Gastrocnemius medialis (tissue), 4 donors: ENCODE measurements at regions not wholly inside any gene's neighbourhood (a gene's known extent, or its start where the extent isn't known, plus 50 kb on each side); places are given as distances from the start of the nearest gene placed in this dataset.

Experiments
- ATAC-seq, 2 donors: fragments of 150-250 bp; one replicate each; pipeline ENCODE4 v1.9.1; 2016
- DNase-seq, 2 donors: peaks; one replicate each; pipeline ENCODE4 v3.0.0-alpha.2; 2019
- H3K27ac ChIP-seq, 4 donors: fragments of 200-600 bp; sonication (generic); 1 replicate in 1 of 4; 2 replicates in 3 of 4; pipeline ENCODE4 v1.5.1; 2016 to 2018; ENCODE audit warnings: mild to moderate bottlenecking in 2 of 4, moderate library complexity in 1 of 4
- H3K27me3 ChIP-seq, 3 donors: fragments of 200-600 bp; sonication (generic) in 2 of 3; 1 replicate in 1 of 3; 2 replicates in 2 of 3; pipeline versions ENCODE4 v1.5.1 to v1.6.0; 2016 to 2019; ENCODE audit warnings: mild to moderate bottlenecking in 1 of 3, moderate library complexity in 1 of 3
- H3K36me3 ChIP-seq, 2 donors: fragments of 200-600 bp; sonication (generic) in 1 of 2; one replicate each; pipeline ENCODE4 v1.5.1; 2017 to 2018
- H3K4me1 ChIP-seq, 2 donors: fragments of 200-600 bp; sonication (generic) in 1 of 2; one replicate each; pipeline ENCODE4 v1.5.1; 2016 to 2017; ENCODE audit warnings: mild to moderate bottlenecking in 2 of 2
- H3K4me3 ChIP-seq, 4 donors: fragments of 200-600 bp; sonication (generic) in 3 of 4; 1 replicate in 1 of 4; 2 replicates in 3 of 4; pipeline ENCODE4 v1.5.1; 2016 to 2019; ENCODE audit warnings: mild to moderate bottlenecking in 2 of 4
- H3K9me3 ChIP-seq, 3 donors: fragments of 200-600 bp; sonication (generic) in 2 of 3; 1 replicate in 1 of 3; 2 replicates in 2 of 3; pipeline ENCODE4 v1.5.1; 2016 to 2019
- POLR2A ChIP-seq, 2 donors: fragments of 450-650 bp; IDR thresholded peaks; one replicate each; pipeline ENCODE4 v1.6.1; 2017; ENCODE audit warnings: antibody characterized with exemption in 2 of 2, mild to moderate bottlenecking in 2 of 2, moderate library complexity in 2 of 2
- in situ Hi-C, 4 donors: fragments of 200-750 bp; cut with MboI; loops; one replicate each; pipeline versions ENCODE4 v1.15.0 to v1.8.0; 2017; ENCODE audit warnings: low sequenced_read_pairs in 4 of 4
- intact Hi-C: fragments of 100-400 bp; cut with DNase I; formaldehyde crosslinking; loops from one replicate; pipeline ENCODE4 v1.15.1; 2023; ENCODE audit warnings: low total_unique reads
- TF ChIP-seq, protein P1 (sequence below), 5 experiments: fragments of 450-650 bp in 3 of 5; fragments of 200-600 bp in 2 of 5; sonication (generic) in 2 of 5; IDR thresholded peaks in 4 of 5; conservative IDR thresholded peaks in 1 of 5; 1 replicate in 4 of 5; 2 replicates in 1 of 5; pipeline ENCODE4 v1.5.1; 2016 to 2019; ENCODE audit warnings: antibody characterized with exemption in 5 of 5, mild to moderate bottlenecking in 3 of 5, moderate library complexity in 3 of 5

- no peak for ATAC-seq
- TF ChIP-seq, protein P1, sequence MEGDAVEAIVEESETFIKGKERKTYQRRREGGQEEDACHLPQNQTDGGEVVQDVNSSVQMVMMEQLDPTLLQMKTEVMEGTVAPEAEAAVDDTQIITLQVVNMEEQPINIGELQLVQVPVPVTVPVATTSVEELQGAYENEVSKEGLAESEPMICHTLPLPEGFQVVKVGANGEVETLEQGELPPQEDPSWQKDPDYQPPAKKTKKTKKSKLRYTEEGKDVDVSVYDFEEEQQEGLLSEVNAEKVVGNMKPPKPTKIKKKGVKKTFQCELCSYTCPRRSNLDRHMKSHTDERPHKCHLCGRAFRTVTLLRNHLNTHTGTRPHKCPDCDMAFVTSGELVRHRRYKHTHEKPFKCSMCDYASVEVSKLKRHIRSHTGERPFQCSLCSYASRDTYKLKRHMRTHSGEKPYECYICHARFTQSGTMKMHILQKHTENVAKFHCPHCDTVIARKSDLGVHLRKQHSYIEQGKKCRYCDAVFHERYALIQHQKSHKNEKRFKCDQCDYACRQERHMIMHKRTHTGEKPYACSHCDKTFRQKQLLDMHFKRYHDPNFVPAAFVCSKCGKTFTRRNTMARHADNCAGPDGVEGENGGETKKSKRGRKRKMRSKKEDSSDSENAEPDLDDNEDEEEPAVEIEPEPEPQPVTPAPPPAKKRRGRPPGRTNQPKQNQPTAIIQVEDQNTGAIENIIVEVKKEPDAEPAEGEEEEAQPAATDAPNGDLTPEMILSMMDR (IDR thresholded peaks at IDR 0.05 in 4 of 5, conservative IDR thresholded peaks at IDR 0.05 in 1 of 5) = no peak
- no peak for TF ChIP-seq POLR2A (IDR thresholded peaks at IDR 0.05)
- no peak overlapping the region for H3K4me3 ChIP-seq
- intact Hi-C loops = no loop called here
- H3K27ac ChIP-seq = no peak overlapping the region
- in situ Hi-C loops = loop anchor here in 2 of 4 donors (10.0 to 25.0 kb wide), 2 partner anchors 65 to 453 kb away; no protein-coding TSS in a partner anchor
- DNase-seq = no peak
- H3K4me1 ChIP-seq = no peaks in the 10 kb centered on the region
- H3K36me3 ChIP-seq = no peaks in the 10 kb centered on the region
- no peaks in the 10 kb centered on the region for H3K9me3 ChIP-seq
- no peaks in the 10 kb centered on the region for H3K27me3 ChIP-seq
Measured at GRCh38 chr17:55859301-55859795, 108.5 kb downstream of the PCTP start.

- Histone ChIP-seq H3K4me3 (no peak overlapping the region), H3K27me3 (no peaks in the 10 kb centered on the region), H3K9me3 (no peaks in the 10 kb centered on the region), H3K27ac (no peak overlapping the region), H3K36me3 (no peaks in the 10 kb centered on the region), H3K4me1 (no peaks in the 10 kb centered on the region)
- no peak for TF ChIP-seq POLR2A (IDR thresholded peaks at IDR 0.05)
- ATAC-seq (no peak), DNase-seq (no peak)
- intact Hi-C loops (no loop called here), in situ Hi-C loops (loop anchor here in 1 of 4 donors (25.0 kb wide), 1 partner anchor 447 kb away; no protein-coding TSS in a partner anchor)
Measured at GRCh38 chr17:55865072-55865762, 114.4 kb downstream of the PCTP start.

GRCh38 chr17:55870044-55870443 is 119.2 kb downstream of the PCTP start:
- no peak overlapping the region for H3K4me3 ChIP-seq
- no peaks in the 10 kb centered on the region for H3K9me3 ChIP-seq
- no peaks in the 10 kb centered on the region for H3K4me1 ChIP-seq
- TF ChIP-seq, protein P1 (IDR thresholded peaks at IDR 0.05 in 4 of 5, conservative IDR thresholded peaks at IDR 0.05 in 1 of 5) = no peak
- TF ChIP-seq POLR2A (IDR thresholded peaks at IDR 0.05) = no peak
- DNase-seq = no peak
- intact Hi-C loops = no loop called here
- no peaks in the 10 kb centered on the region for H3K27me3 ChIP-seq
- in situ Hi-C loops = loop anchor here in 1 of 4 donors (25.0 kb wide), 1 partner anchor 442 kb away; no protein-coding TSS in a partner anchor
- H3K27ac ChIP-seq = no peak overlapping the region
- no peaks in the 10 kb centered on the region for H3K36me3 ChIP-seq
- no peak for ATAC-seq

- in situ Hi-C loops = loop anchor here in 1 of 4 donors (25.0 kb wide), 1 partner anchor 440 kb away; no protein-coding TSS in a partner anchor
- DNase-seq (no peak), ATAC-seq (no peak)
- no peaks in the 10 kb centered on the region for H3K9me3 ChIP-seq
- no peaks in the 10 kb centered on the region for H3K27me3 ChIP-seq
- intact Hi-C loops = no loop called here
- H3K36me3 ChIP-seq = no peaks in the 10 kb centered on the region
- no peak overlapping the region for H3K4me3 ChIP-seq
- H3K4me1 ChIP-seq = no peaks in the 10 kb centered on the region
- TF ChIP-seq, protein P1 (IDR thresholded peaks at IDR 0.05 in 4 of 5, conservative IDR thresholded peaks at IDR 0.05 in 1 of 5) = no peak
- TF ChIP-seq POLR2A (IDR thresholded peaks at IDR 0.05) = no peak
- no peak overlapping the region for H3K27ac ChIP-seq
Measured at GRCh38 chr17:55872374-55872773, 121.5 kb downstream of the PCTP start.

DNA sequence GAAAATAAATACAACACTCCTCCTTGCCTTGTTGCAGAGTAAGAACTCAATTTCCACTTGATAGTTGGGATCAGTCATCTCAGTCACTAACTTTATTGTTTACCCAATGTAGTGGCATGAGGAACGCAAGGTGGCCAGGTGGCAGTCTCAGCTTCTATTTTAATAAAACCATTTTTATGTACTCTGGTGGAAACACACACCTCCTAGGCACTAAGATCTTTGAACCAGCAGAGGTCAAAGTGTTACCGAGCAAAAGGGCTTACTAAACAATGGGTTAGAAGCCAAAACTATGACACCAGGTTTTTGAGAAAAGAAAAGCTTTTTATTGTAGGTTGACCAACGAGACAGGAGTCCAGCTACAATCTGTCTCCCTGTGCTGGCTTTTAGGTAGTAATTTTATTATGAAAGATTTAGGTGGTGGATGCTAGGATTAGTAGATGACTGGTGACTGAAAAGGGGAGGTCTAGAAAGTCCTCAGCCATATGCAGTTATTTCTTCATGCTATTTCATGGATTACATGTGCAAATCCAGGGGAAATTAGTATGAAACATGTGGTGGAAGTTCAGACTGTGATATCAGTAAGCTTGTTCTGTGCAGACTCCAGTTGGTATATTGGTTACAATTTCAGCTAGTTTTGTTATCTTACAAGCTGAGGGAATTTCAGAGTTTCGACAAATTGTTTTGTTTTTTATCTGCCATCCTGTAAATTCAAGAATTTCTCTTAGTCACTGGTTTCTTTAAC is 122.3 kb downstream of the PCTP start:
- no peak for ATAC-seq
- H3K4me3 ChIP-seq = no peak overlapping the region
- H3K9me3 ChIP-seq = no peaks in the 10 kb centered on the region
- H3K4me1 ChIP-seq = no peaks in the 10 kb centered on the region
- intact Hi-C loops = no loop called here
- no peak overlapping the region for H3K27ac ChIP-seq
- in situ Hi-C loops = loop anchor here in 1 of 4 donors (25.0 kb wide), 1 partner anchor 439 kb away; no protein-coding TSS in a partner anchor
- no peaks in the 10 kb centered on the region for H3K27me3 ChIP-seq
- no peak for DNase-seq
- TF ChIP-seq, protein P1 (IDR thresholded peaks at IDR 0.05 in 4 of 5, conservative IDR thresholded peaks at IDR 0.05 in 1 of 5) = no peak
- TF ChIP-seq POLR2A (IDR thresholded peaks at IDR 0.05) = no peak
- H3K36me3 ChIP-seq = no peaks in the 10 kb centered on the region
